Stimulated activated CD4-positive, alpha-beta T cell treated with anti-CD3 and anti-CD28 coated beads, Interleukin-2, amount 100 ng/mL, for 24 hours (primary cell): ENCODE measurements at regions not wholly inside any gene's neighbourhood (a gene's known extent, or its start where the extent isn't known, plus 50 kb on each side); places are given as distances from the start of the nearest gene placed in this dataset.

Experiments used
- DNase-seq, 2 donors: peaks; one replicate each; pipeline ENCODE4 v3.0.0-alpha.2; 2020

- DNase-seq = no peak
These were observed 59.6 kb downstream of the RNF187 start for GRCh38 chr1:228546541-228547463.

GRCh38 chr1:228547464-228547792 is 60.2 kb downstream of the RNF187 start:
- no peak for DNase-seq

GRCh38 chr1:228548788-228549187 is 61.6 kb downstream of the RNF187 start:
- no peak for DNase-seq

- DNase-seq = no peak
These were observed 65.5 kb downstream of the RNF187 start for GRCh38 chr1:228552596-228553176.

- DNase-seq = no peak
These were observed 66.9 kb downstream of the RNF187 start for GRCh38 chr1:228554107-228554506.

- DNase-seq = peak in 1 of 2 donors; percentile 34
These were observed 68.2 kb downstream of the RNF187 start for GRCh38 chr1:228555074-228555994.

- peak; percentile 27 to 37 for DNase-seq
These were observed 69.7 kb downstream of the RNF187 start for GRCh38 chr1:228556634-228557430.
